Brain pericyte (primary cell): ENCODE measurements at regions not wholly inside any gene's neighbourhood (a gene's known extent, or its start where the extent isn't known, plus 50 kb on each side); places are given as distances from the start of the nearest gene placed in this dataset.

Source experiments
- DNase-seq: peaks from one replicate; pipeline ENCODE4 v3.0.0-alpha.2; 2012; ENCODE audit warnings: low read depth, low spot score

GRCh38 chr4:53647547-53647946 lies 56.3 kb upstream of the LNX1 start:
- DNase-seq = no peak

- no peak for DNase-seq
Observed at GRCh38 chr4:53646795-53647194, 55.5 kb upstream of the LNX1 start.

GRCh38 chr4:53645108-53645507 lies 53.8 kb upstream of the LNX1 start:
- no peak for DNase-seq

DNA sequence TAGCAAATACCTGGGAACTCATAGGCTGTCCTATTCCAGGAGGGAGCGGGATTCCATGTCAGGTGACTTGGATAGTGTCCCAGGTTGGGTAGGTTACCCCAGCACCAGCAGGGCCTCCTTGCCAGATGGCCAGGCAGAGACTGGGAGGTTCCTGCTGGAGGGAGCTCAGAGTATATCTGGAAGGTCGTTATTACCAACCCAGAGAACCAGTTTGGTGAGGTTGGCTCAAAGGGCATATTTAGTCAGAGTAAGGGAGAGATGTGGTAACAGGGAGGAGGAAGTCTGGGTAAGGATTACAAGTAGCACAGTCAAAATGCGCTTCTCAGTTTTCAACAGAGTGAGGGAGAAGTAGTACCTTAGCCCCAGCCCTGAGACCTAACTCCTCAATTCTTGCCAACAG lies 53.3 kb upstream of the LNX1 start:
- no peak for DNase-seq
